COR-L47 (cell line): ENCODE measurements at regions not wholly inside any gene's neighbourhood (a gene's known extent, or its start where the extent isn't known, plus 50 kb on each side); places are given as distances from the start of the nearest gene placed in this dataset.
A peak's percentile ranks its signal among the peaks of the same experiment; 100 is the strongest.

ENCODE experiments used
- DNase-seq: peaks from one replicate; lab custom pipeline; 2025; lab: John Stamatoyannopoulos, UW

GRCh38 chr13:50195045-50195444 lies 179.8 kb downstream of the KCNRG start:
- no peak for DNase-seq

GRCh38 chr13:50196118-50196517 lies 180.9 kb downstream of the KCNRG start:
- DNase-seq: no peak

- DNase-seq: no peak
Measured at GRCh38 chr13:50197705-50198104, 182.5 kb downstream of the KCNRG start.

- peak; percentile 30 for DNase-seq
Measured at GRCh38 chr13:50198508-50198907, 183.3 kb downstream of the KCNRG start.

GRCh38 chr13:50200569-50200968 lies 185.3 kb downstream of the KCNRG start:
- no peak for DNase-seq

GRCh38 chr13:50200988-50201387 lies 185.7 kb downstream of the KCNRG start:
- DNase-seq: no peak

- no peak for DNase-seq
Measured at GRCh38 chr13:50202485-50202884, 187.2 kb downstream of the KCNRG start.

GRCh38 chr13:50203256-50203941 lies 188.2 kb downstream of the KCNRG start:
- DNase-seq: no peak

- DNase-seq: no peak
Measured at GRCh38 chr13:50205581-50205980, 190.3 kb downstream of the KCNRG start.

- DNase-seq: no peak
Measured at GRCh38 chr13:50208826-50209335, 193.6 kb downstream of the KCNRG start.

GRCh38 chr13:50209631-50210030 lies 194.4 kb downstream of the KCNRG start:
- DNase-seq: no peak

- no peak for DNase-seq
Measured at GRCh38 chr13:50213526-50213925, 198.3 kb downstream of the KCNRG start.

GRCh38 chr13:50214514-50214913 lies 199.3 kb downstream of the KCNRG start:
- DNase-seq: no peak

GRCh38 chr13:50215399-50215798 lies 200.2 kb downstream of the KCNRG start:
- DNase-seq: no peak

- DNase-seq: no peak
Measured at GRCh38 chr13:50219743-50220142, 204.5 kb downstream of the KCNRG start.

GRCh38 chr13:50220938-50221337 lies 205.7 kb downstream of the KCNRG start:
- no peak for DNase-seq

- DNase-seq: no peak
Measured at GRCh38 chr13:50222569-50223332, 207.5 kb downstream of the KCNRG start.

GRCh38 chr13:50224534-50224933 lies 209.3 kb downstream of the KCNRG start:
- no peak for DNase-seq

- DNase-seq: no peak
Measured at GRCh38 chr13:50225193-50226155, 210.2 kb downstream of the KCNRG start.

GRCh38 chr13:50226515-50227155 lies 211.4 kb downstream of the KCNRG start:
- DNase-seq: no peak

GRCh38 chr13:50227361-50227760 lies 212.1 kb downstream of the KCNRG start:
- no peak for DNase-seq

- DNase-seq: no peak
Measured at GRCh38 chr13:50228527-50228926, 213.3 kb downstream of the KCNRG start.
